DND-41 (cell line): ENCODE measurements at regions not wholly inside any gene's neighbourhood (a gene's known extent, or its start where the extent isn't known, plus 50 kb on each side); places are given as distances from the start of the nearest gene placed in this dataset.

Experiments used
- ATAC-seq: fragments of 200-7000 bp; cut with Tn5 transposase; 3 replicates; pipeline ENCODE4 v1.9.1; 2021; ENCODE audit warnings: low read depth; ENCODE audit not compliant: insufficient read depth
- DNase-seq: peaks from one replicate; pipeline ENCODE4 v3.0.0-alpha.2; 2020
- H2AFZ ChIP-seq: 2 replicates; pipeline ENCODE4 v1.6.0; 2012; ENCODE audit warnings: low read depth, low read length
- H3K27ac ChIP-seq: 2 replicates; pipeline ENCODE4 v1.5.1; 2012; ENCODE audit warnings: low read length, inconsistent platforms
- H3K27me3 ChIP-seq: fragments of 200-600 bp; sonication (generic); 2 replicates; pipeline ENCODE4 v1.6.0; 2012; ENCODE audit warnings: low read length, mild to moderate bottlenecking, inconsistent platforms; ENCODE audit not compliant: insufficient read depth, poor library complexity
- H3K36me3 ChIP-seq: 2 replicates; pipeline ENCODE4 v1.5.1; 2012; ENCODE audit warnings: low read length, inconsistent platforms; ENCODE audit not compliant: insufficient read depth
- H3K4me1 ChIP-seq: 2 replicates; pipeline ENCODE4 v1.5.1; 2012; ENCODE audit warnings: mild to moderate bottlenecking, low read length; ENCODE audit not compliant: insufficient read depth
- H3K4me2 ChIP-seq: 2 replicates; pipeline ENCODE4 v1.6.0; 2012; ENCODE audit warnings: mild to moderate bottlenecking, moderate library complexity, low read length, inconsistent platforms; ENCODE audit not compliant: insufficient read depth
- H3K4me3 ChIP-seq, 2 experiments: fragments of 200-600 bp in 1 of 2; shearing (Covaris generic) in 1 of 2; 2 replicates each; pipeline ENCODE4 v1.5.1; 2012 to 2016; ENCODE audit warnings: inconsistent platforms in 2 of 2, low read length in 2 of 2, mild to moderate bottlenecking in 2 of 2, low read depth in 1 of 2, moderate library complexity in 1 of 2
- H3K79me2 ChIP-seq: 2 replicates; pipeline ENCODE4 v1.6.0; 2012; ENCODE audit warnings: low read length, inconsistent platforms; ENCODE audit not compliant: insufficient read depth
- H3K9ac ChIP-seq: 2 replicates; pipeline ENCODE4 v1.6.0; 2012; ENCODE audit warnings: low read depth, mild to moderate bottlenecking, inconsistent platforms, low read length, moderate library complexity
- H3K9me3 ChIP-seq: 2 replicates; pipeline ENCODE4 v1.5.1; 2012; ENCODE audit warnings: low read length, moderate library complexity, mild to moderate bottlenecking, inconsistent platforms; ENCODE audit not compliant: insufficient read depth, severe bottlenecking
- H4K20me1 ChIP-seq: 2 replicates; pipeline ENCODE4 v1.6.0; 2012; ENCODE audit warnings: low read length; ENCODE audit not compliant: insufficient read depth
- CTCF ChIP-seq: IDR thresholded peaks from 2 replicates; pipeline ENCODE4 v1.5.1; 2012; ENCODE audit warnings: borderline replicate concordance, low read length, moderate library complexity, mild to moderate bottlenecking; ENCODE audit not compliant: poor library complexity, severe bottlenecking; ENCODE audit errors: extremely low read depth
- EZH2 ChIP-seq: IDR thresholded peaks from 3 replicates; pipeline ENCODE4 v1.6.1; 2012; ENCODE audit warnings: borderline replicate concordance, low read depth, mild to moderate bottlenecking, moderate library complexity, low read length, inconsistent platforms; ENCODE audit not compliant: severe bottlenecking

- Histone ChIP-seq H2AFZ (no peak overlapping the region), H3K4me3 (no peak overlapping the region), H3K79me2 (no peaks in the 10 kb centered on the region), H3K9ac (no peak overlapping the region), H3K4me2 (no peak overlapping the region), H4K20me1 (no peaks in the 10 kb centered on the region), H3K4me1 (no peaks in the 10 kb centered on the region), H3K9me3 (peaks cover 3% of the 10 kb centered on the region), H3K27ac (no peak overlapping the region), H3K36me3 (no peaks in the 10 kb centered on the region), H3K27me3 (no peaks in the 10 kb centered on the region)
- no peak for ATAC-seq
- no peak for DNase-seq
- no peak for TF ChIP-seq CTCF
- no peak for TF ChIP-seq EZH2
Observed at GRCh38 chr12:78385541-78385940, 479.0 kb upstream of the SYT1 start.

- Histone ChIP-seq H3K36me3 (no peaks in the 10 kb centered on the region), H3K9me3 (peaks cover 3% of the 10 kb centered on the region), H3K4me1 (no peaks in the 10 kb centered on the region), H3K4me2 (no peak overlapping the region), H4K20me1 (no peaks in the 10 kb centered on the region), H3K79me2 (no peaks in the 10 kb centered on the region), H3K9ac (no peak overlapping the region), H3K27me3 (no peaks in the 10 kb centered on the region), H3K27ac (no peak overlapping the region), H2AFZ (no peak overlapping the region), H3K4me3 (no peak overlapping the region)
- no peak for ATAC-seq
- TF ChIP-seq EZH2 (no peak), CTCF (no peak)
- DNase-seq, result no peak
Observed at GRCh38 chr12:78386871-78387270, 477.7 kb upstream of the SYT1 start.

GRCh38 chr12:78387721-78388120 lies 476.9 kb upstream of the SYT1 start:
- peaks cover 3% of the 10 kb centered on the region for H3K9me3 ChIP-seq
- no peaks in the 10 kb centered on the region for H4K20me1 ChIP-seq
- DNase-seq (no peak), ATAC-seq (no peak)
- no peaks in the 10 kb centered on the region for H3K79me2 ChIP-seq
- no peaks in the 10 kb centered on the region for H3K4me1 ChIP-seq
- H3K4me3 ChIP-seq, result no peak overlapping the region
- no peak overlapping the region for H2AFZ ChIP-seq
- no peak overlapping the region for H3K9ac ChIP-seq
- no peak overlapping the region for H3K4me2 ChIP-seq
- no peaks in the 10 kb centered on the region for H3K27me3 ChIP-seq
- H3K27ac ChIP-seq, result no peak overlapping the region
- TF ChIP-seq EZH2 (no peak), CTCF (no peak)
- H3K36me3 ChIP-seq, result no peaks in the 10 kb centered on the region

GRCh38 chr12:78388461-78388860 lies 476.1 kb upstream of the SYT1 start:
- no peak overlapping the region for H3K9ac ChIP-seq
- no peak for DNase-seq
- no peak overlapping the region for H3K27ac ChIP-seq
- no peak for ATAC-seq
- TF ChIP-seq EZH2, result no peak
- no peak for TF ChIP-seq CTCF
- no peak overlapping the region for H3K4me3 ChIP-seq
- no peaks in the 10 kb centered on the region for H3K79me2 ChIP-seq
- no peak overlapping the region for H2AFZ ChIP-seq
- H3K36me3 ChIP-seq, result no peaks in the 10 kb centered on the region
- no peak overlapping the region for H3K4me2 ChIP-seq
- no peaks in the 10 kb centered on the region for H4K20me1 ChIP-seq
- no peaks in the 10 kb centered on the region for H3K27me3 ChIP-seq
- peaks cover 1% of the 10 kb centered on the region for H3K9me3 ChIP-seq
- H3K4me1 ChIP-seq, result no peaks in the 10 kb centered on the region
